CD4-positive, alpha-beta T cell (primary cell): ENCODE measurements at regions not wholly inside any gene's neighbourhood (a gene's known extent, or its start where the extent isn't known, plus 50 kb on each side); places are given as distances from the start of the nearest gene placed in this dataset.

ENCODE experiments used
- ATAC-seq: fragments of 200-7000 bp; cut with Tn5 transposase; one replicate; pipeline ENCODE4 v1.10.0; 2022; ENCODE audit warnings: mild to moderate bottlenecking; ENCODE audit not compliant: poor library complexity
- CTCF ChIA-PET: fragments of 350-600 bp; sonication (Branson Sonifier 250); formaldehyde crosslinking; loops from one replicate; lab custom pipeline; 2021; ENCODE audit warnings: antibody characterized with exemption, inconsistent platforms; lab: Charles Lee
- POLR2A ChIA-PET: fragments of 350-600 bp; sonication (Branson Sonifier 250); formaldehyde crosslinking; loops from one replicate; lab custom pipeline; 2021; ENCODE audit warnings: antibody characterized with exemption, inconsistent platforms; lab: Charles Lee
- DNase-seq, 14 experiments: peaks; one replicate each; pipeline ENCODE4 v3.0.0-alpha.2; 2013 to 2020; ENCODE audit warnings: mixed read lengths in 2 of 14
- H3K27ac ChIP-seq, 2 donors: one replicate each; pipeline versions ENCODE4 v1.5.1 to v1.7.0; 2013; ENCODE audit warnings: low read length in 2 of 2, low read depth in 1 of 2, mild to moderate bottlenecking in 1 of 2
- H3K27me3 ChIP-seq, 2 experiments: 1 replicate in 1 of 2; 2 replicates in 1 of 2; pipeline versions ENCODE4 v1.6.1 to v1.7.0; 2013; ENCODE audit warnings: low read length in 2 of 2, control low read depth in 1 of 2, mild to moderate bottlenecking in 1 of 2, moderate library complexity in 1 of 2; ENCODE audit not compliant: insufficient read depth in 2 of 2, control insufficient read depth in 1 of 2
- H3K36me3 ChIP-seq: one replicate; pipeline ENCODE4 v1.6.1; 2013; ENCODE audit warnings: low read length, control low read depth; ENCODE audit not compliant: insufficient read depth
- H3K4me1 ChIP-seq: one replicate; pipeline ENCODE4 v1.6.1; 2013; ENCODE audit warnings: low read length, control low read depth; ENCODE audit not compliant: insufficient read depth
- H3K4me3 ChIP-seq: one replicate; pipeline ENCODE4 v1.5.1; 2013; ENCODE audit warnings: mild to moderate bottlenecking, low read length, moderate library complexity
- H3K9me3 ChIP-seq, 2 experiments: 1 replicate in 1 of 2; 2 replicates in 1 of 2; pipeline versions ENCODE4 v1.6.1 to v1.7.0; 2013; ENCODE audit warnings: low read length in 2 of 2, mild to moderate bottlenecking in 2 of 2, control low read depth in 1 of 2, moderate library complexity in 1 of 2; ENCODE audit not compliant: control insufficient read depth in 1 of 2, insufficient read depth in 1 of 2
- H3K27ac Mint-ChIP-seq: one replicate; pipeline ENCODE4 v1.8.0; 2020; ENCODE audit warnings: mixed read lengths
- H3K27me3 Mint-ChIP-seq: one replicate; pipeline ENCODE4 v1.8.0; 2021; ENCODE audit warnings: mixed read lengths
- H3K36me3 Mint-ChIP-seq: one replicate; pipeline ENCODE4 v1.8.0; 2021; ENCODE audit warnings: low read depth, mixed read lengths
- H3K4me1 Mint-ChIP-seq: one replicate; pipeline ENCODE4 v1.8.0; 2021; ENCODE audit warnings: low read depth, mixed read lengths
- H3K4me3 Mint-ChIP-seq: one replicate; pipeline ENCODE4 v1.8.0; 2020; ENCODE audit warnings: mild to moderate bottlenecking, mixed read lengths
- H3K9me3 Mint-ChIP-seq: one replicate; pipeline ENCODE4 v1.8.0; 2020; ENCODE audit warnings: mixed read lengths
- CTCF ChIP-seq: fragments of 200-600 bp; IDR thresholded peaks from one replicate; pipeline ENCODE4 v1.8.0; 2022; ENCODE audit warnings: antibody characterized with exemption, mild to moderate bottlenecking
- intact Hi-C, 2 experiments: fragments of 100-400 bp; cut with DNase I in 1 of 2; cut with micrococcal nuclease in 1 of 2; formaldehyde crosslinking; loops; one replicate each; pipeline versions ENCODE4 v1.15.1 to v1.9.0; 2023 to 2025; cut with DNase I, micrococcal nuclease

GRCh38 chrX:16222151-16222550 lies 54.9 kb downstream of the MAGEB17 start:
- Mint-ChIP-seq H3K9me3 (peaks cover 5% of the 10 kb centered on the region), H3K4me3 (no peak overlapping the region), H3K4me1 (no peaks in the 10 kb centered on the region), H3K27me3 (no peaks in the 10 kb centered on the region), H3K27ac (no peak overlapping the region), H3K36me3 (no peaks in the 10 kb centered on the region)
- H3K36me3 ChIP-seq = no peaks in the 10 kb centered on the region
- DNase-seq (no peak), ATAC-seq (no peak)
- no peaks in the 10 kb centered on the region for H3K27me3 ChIP-seq
- no peak overlapping the region for H3K4me3 ChIP-seq
- no peak for TF ChIP-seq CTCF
- ChIA-PET CTCF (no interaction called here), POLR2A (no interaction called here)
- H3K9me3 ChIP-seq = peaks cover 0 to 7% of the 10 kb centered on the region in 2 experiments
- intact Hi-C loops = no loop called here
- H3K4me1 ChIP-seq = no peaks in the 10 kb centered on the region
- H3K27ac ChIP-seq = no peak overlapping the region

- H3K27ac Mint-ChIP-seq = no peak overlapping the region
- no peaks in the 10 kb centered on the region for H3K4me1 Mint-ChIP-seq
- H3K27ac ChIP-seq = no peak overlapping the region
- no peaks in the 10 kb centered on the region for H3K27me3 Mint-ChIP-seq
- H3K9me3 ChIP-seq = peaks cover 0 to 7% of the 10 kb centered on the region in 2 experiments
- no peaks in the 10 kb centered on the region for H3K36me3 Mint-ChIP-seq
- H3K36me3 ChIP-seq = no peaks in the 10 kb centered on the region
- TF ChIP-seq CTCF = no peak
- DNase-seq (no peak), ATAC-seq (no peak)
- ChIA-PET CTCF (no interaction called here), POLR2A (no interaction called here)
- peaks cover 5% of the 10 kb centered on the region for H3K9me3 Mint-ChIP-seq
- H3K4me1 ChIP-seq = no peaks in the 10 kb centered on the region
- intact Hi-C loops = no loop called here
- no peak overlapping the region for H3K4me3 Mint-ChIP-seq
- H3K27me3 ChIP-seq = no peaks in the 10 kb centered on the region
- no peak overlapping the region for H3K4me3 ChIP-seq
Observed at GRCh38 chrX:16223385-16223784, 56.1 kb downstream of the MAGEB17 start.

GRCh38 chrX:16239211-16239610 lies 71.9 kb downstream of the MAGEB17 start:
- Histone ChIP-seq H3K4me1 (no peaks in the 10 kb centered on the region), H3K27ac (no peak overlapping the region), H3K4me3 (no peak overlapping the region), H3K9me3 (no peaks in the 10 kb centered on the region), H3K27me3 (no peaks in the 10 kb centered on the region), H3K36me3 (no peaks in the 10 kb centered on the region)
- ChIA-PET CTCF (no interaction called here), POLR2A (no interaction called here)
- H3K36me3 Mint-ChIP-seq = no peaks in the 10 kb centered on the region
- no peak overlapping the region for H3K27ac Mint-ChIP-seq
- H3K9me3 Mint-ChIP-seq = no peaks in the 10 kb centered on the region
- ATAC-seq (no peak), DNase-seq (no peak)
- no peaks in the 10 kb centered on the region for H3K4me1 Mint-ChIP-seq
- TF ChIP-seq CTCF = no peak
- peaks cover 4% of the 10 kb centered on the region for H3K27me3 Mint-ChIP-seq
- intact Hi-C loops = no loop called here
- no peak overlapping the region for H3K4me3 Mint-ChIP-seq
